K562 (cell line): ENCODE measurements at regions not wholly inside any gene's neighbourhood (a gene's known extent, or its start where the extent isn't known, plus 50 kb on each side); places are given as distances from the start of the nearest gene placed in this dataset.

Source experiments
- ATAC-seq: fragments of 200-7000 bp; cut with Tn5 transposase; 3 replicates; pipeline ENCODE4 v1.9.1; 2020; ENCODE audit warnings: moderate library complexity
- BruUV-seq: library from RNA; stranded (reverse); fragments of 400-500 nt; replicated peaks from 2 replicates; lab custom pipeline; 2021; lab: Mats Ljungman, UMichigan
- CTCF ChIA-PET: fragments of 300-600 bp; formaldehyde crosslinking; extraction: SDS; loops from one replicate; lab custom pipeline; 2021; ENCODE audit warnings: low intra/inter-chr PET ratio; lab: Yijun Ruan, JAX
- POLR2A ChIA-PET: fragments of 300-600, 350-650 bp; sonication (Branson Sonifier 250); formaldehyde crosslinking; extraction: SDS; loops from one replicate; lab custom pipeline; 2021; ENCODE audit warnings: antibody characterized with exemption, inconsistent platforms; lab: Yijun Ruan, JAX
- DNase-seq, 4 experiments: peaks; one replicate each; pipeline versions ENCODE4 v3.0.0 to v3.0.0-alpha.2; 2011 to 2018; ENCODE audit warnings: low spot score in 3 of 4, mixed read lengths in 3 of 4; ENCODE audit errors: extremely low read depth in 1 of 4
- FAIRE-seq: peaks from 2 replicates; lab custom pipeline; 2011; peaks lifted over from hg19 to GRCh38; lab: Jason Lieb, UNC
- H2AFZ ChIP-seq: 2 replicates; pipeline ENCODE4 v1.6.0; 2011; ENCODE audit warnings: low read depth, low read length, control low read depth, inconsistent platforms
- H3K27ac ChIP-seq: fragments of 200-600 bp; 3 replicates; pipeline ENCODE4 v1.8.0; 2011; ENCODE audit warnings: low read depth, mild to moderate bottlenecking, control low read depth, inconsistent platforms, low read length, moderate library complexity, mixed read lengths; ENCODE audit errors: extremely low read depth
- H3K27me3 ChIP-seq, 2 experiments: fragments of 300-600 bp in 1 of 2; 2 replicates in 1 of 2; 3 replicates in 1 of 2; pipeline versions ENCODE4 v1.6.0 to v1.8.0; 2011; ENCODE audit warnings: inconsistent platforms in 2 of 2, low read length in 2 of 2, mild to moderate bottlenecking in 1 of 2, mixed read lengths in 1 of 2, moderate library complexity in 1 of 2; ENCODE audit not compliant: control insufficient read depth in 2 of 2, insufficient read depth in 2 of 2
- H3K36me3 ChIP-seq: fragments of 300-600 bp; 3 replicates; pipeline ENCODE4 v1.8.0; 2011; ENCODE audit warnings: mild to moderate bottlenecking, low read length, inconsistent platforms; ENCODE audit not compliant: control insufficient read depth, insufficient read depth
- H3K4me1 ChIP-seq, 2 experiments: fragments of 200-600 bp in 1 of 2; replicated peaks in 1 of 2; 2 replicates in 1 of 2; 3 replicates in 1 of 2; pipeline versions ENCODE4 v1.5.1 to v1.8.0; 2011; ENCODE audit warnings: inconsistent platforms in 2 of 2, low read length in 2 of 2, mild to moderate bottlenecking in 1 of 2, mixed read lengths in 1 of 2, moderate library complexity in 1 of 2; ENCODE audit not compliant: control insufficient read depth in 2 of 2, insufficient read depth in 2 of 2
- H3K4me2 ChIP-seq: 2 replicates; pipeline ENCODE4 v1.6.1; 2011; ENCODE audit warnings: low read length, control low read depth, inconsistent platforms, mixed read lengths; ENCODE audit not compliant: insufficient read depth
- H3K4me3 ChIP-seq: fragments of 200-600 bp; sonication (generic), shearing (Covaris generic); 2 replicates; pipeline ENCODE4 v1.5.1; 2016; ENCODE audit warnings: control low read depth, inconsistent platforms
- H3K79me2 ChIP-seq: fragments of 200-600 bp; 3 replicates; pipeline ENCODE4 v1.8.0; 2011; ENCODE audit warnings: low read length, inconsistent platforms; ENCODE audit not compliant: control insufficient read depth, insufficient read depth
- H3K9ac ChIP-seq, 2 experiments: 2 replicates each; pipeline versions ENCODE4 v1.6.0 to v1.6.1; 2011; ENCODE audit warnings: low read depth in 2 of 2, low read length in 2 of 2, control low read depth in 1 of 2, inconsistent platforms in 1 of 2, mild to moderate bottlenecking in 1 of 2, mixed read lengths in 1 of 2; ENCODE audit not compliant: insufficient read depth in 1 of 2
- H3K9me1 ChIP-seq: one replicate; pipeline ENCODE4 v1.6.0; 2011; ENCODE audit warnings: inconsistent platforms, mild to moderate bottlenecking, low read length, moderate library complexity; ENCODE audit not compliant: control insufficient read depth, insufficient read depth
- H3K9me3 ChIP-seq: replicated peaks from 2 replicates; pipeline ENCODE4 v1.5.1; 2011; ENCODE audit warnings: low read depth, low read length, inconsistent platforms; ENCODE audit not compliant: control insufficient read depth, insufficient read depth
- H4K20me1 ChIP-seq: replicated peaks from 2 replicates; pipeline ENCODE4 v1.6.1; 2011; ENCODE audit warnings: low read length, inconsistent platforms, mixed read lengths; ENCODE audit not compliant: control insufficient read depth, insufficient read depth
- BDP1 ChIP-seq: IDR thresholded peaks from 3 replicates; pipeline ENCODE4 v1.6.1; 2011; ENCODE audit not compliant: insufficient read length, insufficient read depth
- BHLHE40 ChIP-seq: IDR thresholded peaks from 2 replicates; pipeline ENCODE4 v1.6.1; 2011; ENCODE audit warnings: low read length, improper control_type of control experiment
- CBX8 ChIP-seq: fragments of 200-600 bp; sonication (generic); IDR thresholded peaks from 2 replicates; pipeline ENCODE4 v1.6.1; 2012; ENCODE audit warnings: borderline replicate concordance, mixed run types, low read depth, mild to moderate bottlenecking, moderate library complexity, mixed read lengths, low read length, control low read depth, inconsistent platforms; ENCODE audit not compliant: poor library complexity, severe bottlenecking; ENCODE audit errors: extremely low read depth
- CREM ChIP-seq: IDR thresholded peaks from 2 replicates; pipeline ENCODE4 v1.6.1; 2014; ENCODE audit warnings: antibody characterized with exemption, low read depth
- ELF1 ChIP-seq: fragments of 200-800 bp; sonication (Bioruptor generic); IDR thresholded peaks from 2 replicates; pipeline ENCODE4 v1.6.1; 2016; ENCODE audit warnings: missing genetic modification characterization, missing compliant biosample characterization
- GTF2A2 ChIP-seq: IDR thresholded peaks from 2 replicates; pipeline ENCODE4 v1.6.1; 2016; ENCODE audit warnings: mild to moderate bottlenecking, missing genetic modification characterization, missing compliant biosample characterization
- HDGF ChIP-seq: fragments of 450-650 bp; IDR thresholded peaks from 2 replicates; pipeline ENCODE4 v1.6.1; 2016
- HIVEP1 ChIP-seq: fragments of 250-450 bp; sonication (Bioruptor Pico); IDR thresholded peaks from 2 replicates; pipeline ENCODE4 v1.4.0; 2020; ENCODE audit warnings: mild to moderate bottlenecking
- KDM4B ChIP-seq, 2 experiments: fragments of 450-650 bp in 1 of 2; sonication (generic) in 1 of 2; IDR thresholded peaks; 2 replicates each; pipeline ENCODE4 v1.6.1; 2016 to 2017; ENCODE audit warnings: borderline replicate concordance in 2 of 2, antibody characterized with exemption in 1 of 2, low read depth in 1 of 2, mild to moderate bottlenecking in 1 of 2
- NELFE ChIP-seq: IDR thresholded peaks from 2 replicates; pipeline ENCODE4 v1.6.1; 2011; ENCODE audit warnings: mild to moderate bottlenecking; ENCODE audit not compliant: insufficient read depth, insufficient read length
- POU5F1 ChIP-seq: fragments of 150-350 bp; IDR thresholded peaks from 2 replicates; pipeline ENCODE4 v1.6.1; 2014; ENCODE audit warnings: borderline replicate concordance, low read length, low read depth, mild to moderate bottlenecking; ENCODE audit not compliant: partially characterized antibody
- RBM25 ChIP-seq: fragments of 200-400 bp; formaldehyde crosslinking; IDR thresholded peaks from 2 replicates; pipeline ENCODE4 v1.6.1; 2018; ENCODE audit warnings: low read length, low read depth, moderate library complexity; ENCODE audit not compliant: severe bottlenecking
- TEAD2 ChIP-seq: fragments of 450-650 bp; IDR thresholded peaks from 2 replicates; pipeline ENCODE4 v1.6.1; 2016; ENCODE audit warnings: missing genetic modification characterization, control low read depth, missing compliant biosample characterization
- ZNF282 ChIP-seq: sonication (generic); formaldehyde crosslinking; IDR thresholded peaks from 2 replicates; pipeline ENCODE4 v1.8.1; 2023; ENCODE audit warnings: missing genetic modification reagents
- WGBS: fragments of 100-300 bp; shearing (Covaris generic); methylation state at CpG from one replicate; pipeline ENCODE4 v1.1.6; 2016; ENCODE audit warnings: low coverage, mixed read lengths; ENCODE audit not compliant: insufficient coverage; ENCODE audit errors: missing lambda C conversion rate; 5-methylcytosine and 5-hydroxymethylcytosine counted together
- in situ Hi-C: fragments of 300-500 bp; cut with MboI; formaldehyde crosslinking; loops from 4 replicates; pipeline ENCODE4 v1.15.0; 2018; ENCODE audit warnings: inconsistent platforms, mixed read lengths
- intact Hi-C: fragments of 100-400 bp; cut with micrococcal nuclease; formaldehyde crosslinking; loops from 2 replicates; pipeline ENCODE4 v1.14.2; 2022
- TF ChIP-seq, protein P1 (sequence below): fragments of 150-350 bp; IDR thresholded peaks from 2 replicates; pipeline ENCODE4 v1.6.1; 2014; ENCODE audit warnings: low read depth, mild to moderate bottlenecking, low read length, borderline replicate concordance
- TF ChIP-seq, protein P2 (sequence below): IDR thresholded peaks from 2 replicates; pipeline ENCODE4 v1.6.1; 2014; ENCODE audit warnings: antibody characterized with exemption

DNA sequence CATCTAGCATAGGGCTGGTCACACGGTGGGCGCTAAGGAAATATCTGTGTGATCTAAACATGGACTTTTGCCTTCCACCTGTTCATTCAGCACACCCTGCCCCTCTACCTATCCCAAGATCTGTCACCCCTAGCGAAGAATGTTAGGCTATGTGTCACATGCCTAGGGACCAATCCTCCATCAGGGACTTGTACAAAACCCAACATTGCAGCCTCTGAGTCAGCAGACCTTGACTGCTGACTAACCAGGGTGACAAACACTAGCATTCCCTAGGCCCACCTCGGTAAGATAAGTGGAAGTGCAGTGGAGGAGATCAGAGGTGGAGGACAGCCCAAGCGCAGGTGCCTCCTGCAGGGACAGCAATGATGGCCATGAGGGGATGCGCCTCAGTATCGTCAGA, 99.2 kb downstream of the SOX11 start (continued):
- TF ChIP-seq, protein P1, sequence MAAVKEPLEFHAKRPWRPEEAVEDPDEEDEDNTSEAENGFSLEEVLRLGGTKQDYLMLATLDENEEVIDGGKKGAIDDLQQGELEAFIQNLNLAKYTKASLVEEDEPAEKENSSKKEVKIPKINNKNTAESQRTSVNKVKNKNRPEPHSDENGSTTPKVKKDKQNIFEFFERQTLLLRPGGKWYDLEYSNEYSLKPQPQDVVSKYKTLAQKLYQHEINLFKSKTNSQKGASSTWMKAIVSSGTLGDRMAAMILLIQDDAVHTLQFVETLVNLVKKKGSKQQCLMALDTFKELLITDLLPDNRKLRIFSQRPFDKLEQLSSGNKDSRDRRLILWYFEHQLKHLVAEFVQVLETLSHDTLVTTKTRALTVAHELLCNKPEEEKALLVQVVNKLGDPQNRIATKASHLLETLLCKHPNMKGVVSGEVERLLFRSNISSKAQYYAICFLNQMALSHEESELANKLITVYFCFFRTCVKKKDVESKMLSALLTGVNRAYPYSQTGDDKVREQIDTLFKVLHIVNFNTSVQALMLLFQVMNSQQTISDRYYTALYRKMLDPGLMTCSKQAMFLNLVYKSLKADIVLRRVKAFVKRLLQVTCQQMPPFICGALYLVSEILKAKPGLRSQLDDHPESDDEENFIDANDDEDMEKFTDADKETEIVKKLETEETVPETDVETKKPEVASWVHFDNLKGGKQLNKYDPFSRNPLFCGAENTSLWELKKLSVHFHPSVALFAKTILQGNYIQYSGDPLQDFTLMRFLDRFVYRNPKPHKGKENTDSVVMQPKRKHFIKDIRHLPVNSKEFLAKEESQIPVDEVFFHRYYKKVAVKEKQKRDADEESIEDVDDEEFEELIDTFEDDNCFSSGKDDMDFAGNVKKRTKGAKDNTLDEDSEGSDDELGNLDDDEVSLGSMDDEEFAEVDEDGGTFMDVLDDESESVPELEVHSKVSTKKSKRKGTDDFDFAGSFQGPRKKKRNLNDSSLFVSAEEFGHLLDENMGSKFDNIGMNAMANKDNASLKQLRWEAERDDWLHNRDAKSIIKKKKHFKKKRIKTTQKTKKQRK, result no peak
- TF ChIP-seq HIVEP1, result no peak
- TF ChIP-seq HDGF, result no peak
- TF ChIP-seq KDM4B (IDR thresholded peaks at IDR 0.05; ENCODE audit: borderline replicate concordance in 2 of 2, low read depth in 1 of 2), result no peak

DNA sequence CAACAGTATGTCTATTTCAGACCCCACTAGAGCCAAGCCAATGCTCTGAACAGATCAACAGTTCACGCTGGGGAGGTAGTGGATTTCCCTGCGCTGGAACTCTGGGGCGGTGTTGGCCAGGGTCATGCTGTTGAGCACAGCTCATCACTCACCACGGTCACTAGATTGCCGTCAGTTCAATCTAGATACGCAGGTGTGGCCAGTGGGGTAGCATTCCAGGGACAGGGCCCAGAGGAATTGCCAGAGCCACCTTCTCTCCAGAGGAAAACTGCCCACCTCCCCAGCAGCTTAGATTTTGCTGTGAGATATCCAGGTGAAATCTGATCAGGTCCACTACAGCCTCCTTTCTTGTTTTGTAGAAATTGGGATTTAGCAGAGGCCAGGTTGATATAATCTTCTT, 101.8 kb downstream of the SOX11 start:
- no peaks in the 10 kb centered on the region for H3K79me2 ChIP-seq
- H3K4me2 ChIP-seq, result no peak overlapping the region
- no peak overlapping the region for H3K4me3 ChIP-seq
- no peaks in the 10 kb centered on the region for H3K9me3 ChIP-seq
- no peak for TF ChIP-seq CREM
- no peak for TF ChIP-seq BHLHE40
- TF ChIP-seq RBM25, result no peak
- TF ChIP-seq TEAD2, result no peak
- TF ChIP-seq BDP1, result no peak
- TF ChIP-seq ZNF282 (CRISPR knock-in tag), result no peak
- no peak for TF ChIP-seq GTF2A2 (tag)
- TF ChIP-seq NELFE, result no peak
- no peak for TF ChIP-seq CBX8
- TF ChIP-seq, protein P2, sequence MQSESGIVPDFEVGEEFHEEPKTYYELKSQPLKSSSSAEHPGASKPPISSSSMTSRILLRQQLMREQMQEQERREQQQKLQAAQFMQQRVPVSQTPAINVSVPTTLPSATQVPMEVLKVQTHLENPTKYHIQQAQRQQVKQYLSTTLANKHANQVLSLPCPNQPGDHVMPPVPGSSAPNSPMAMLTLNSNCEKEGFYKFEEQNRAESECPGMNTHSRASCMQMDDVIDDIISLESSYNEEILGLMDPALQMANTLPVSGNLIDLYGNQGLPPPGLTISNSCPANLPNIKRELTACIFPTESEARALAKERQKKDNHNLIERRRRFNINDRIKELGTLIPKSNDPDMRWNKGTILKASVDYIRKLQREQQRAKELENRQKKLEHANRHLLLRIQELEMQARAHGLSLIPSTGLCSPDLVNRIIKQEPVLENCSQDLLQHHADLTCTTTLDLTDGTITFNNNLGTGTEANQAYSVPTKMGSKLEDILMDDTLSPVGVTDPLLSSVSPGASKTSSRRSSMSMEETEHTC, result no peak
- TF ChIP-seq ELF1 (tag), result no peak
- TF ChIP-seq POU5F1, result no peak
- 1% methylated on average over 6 of the region's 6 CpGs for WGBS
- H3K9me1 ChIP-seq, result no peaks in the 10 kb centered on the region
- no peak for DNase-seq
- H3K4me1 ChIP-seq, result no peaks in the 10 kb centered on the region
- no peaks in the 10 kb centered on the region for H4K20me1 ChIP-seq
- ChIA-PET POLR2A (no interaction called here), CTCF (no interaction called here)
- in situ Hi-C loops (no loop called here), intact Hi-C loops (no loop called here)
- no peak overlapping the region for H3K9ac ChIP-seq
- no peak overlapping the region for H3K27ac ChIP-seq
- FAIRE-seq, result no peak
- ATAC-seq, result no peak
- BruUV-seq, result no TSS peak
- H3K36me3 ChIP-seq, result no peaks in the 10 kb centered on the region
- no peaks in the 10 kb centered on the region for H3K27me3 ChIP-seq
- H2AFZ ChIP-seq, result no peak overlapping the region
